ENCODE measurements at regions not wholly inside any gene's neighbourhood (a gene's known extent, or its start where the extent isn't known, plus 50 kb on each side); places are given as distances from the start of the nearest gene placed in this dataset.

- H3K4me1 Mint-ChIP-seq (ENCODE audit: unreplicated experiment): no peaks in the 10 kb centered on the region
- H3K27ac Mint-ChIP-seq (ENCODE audit: unreplicated experiment): no peak overlapping the region
- no peaks in the 10 kb centered on the region for H3K9me3 Mint-ChIP-seq (ENCODE audit: unreplicated experiment)
- H3K27me3 Mint-ChIP-seq (ENCODE audit: unreplicated experiment): peaks cover 4% of the 10 kb centered on the region
- H3K4me3 Mint-ChIP-seq (ENCODE audit: unreplicated experiment): no peak overlapping the region
- TF ChIP-seq, protein P1, sequence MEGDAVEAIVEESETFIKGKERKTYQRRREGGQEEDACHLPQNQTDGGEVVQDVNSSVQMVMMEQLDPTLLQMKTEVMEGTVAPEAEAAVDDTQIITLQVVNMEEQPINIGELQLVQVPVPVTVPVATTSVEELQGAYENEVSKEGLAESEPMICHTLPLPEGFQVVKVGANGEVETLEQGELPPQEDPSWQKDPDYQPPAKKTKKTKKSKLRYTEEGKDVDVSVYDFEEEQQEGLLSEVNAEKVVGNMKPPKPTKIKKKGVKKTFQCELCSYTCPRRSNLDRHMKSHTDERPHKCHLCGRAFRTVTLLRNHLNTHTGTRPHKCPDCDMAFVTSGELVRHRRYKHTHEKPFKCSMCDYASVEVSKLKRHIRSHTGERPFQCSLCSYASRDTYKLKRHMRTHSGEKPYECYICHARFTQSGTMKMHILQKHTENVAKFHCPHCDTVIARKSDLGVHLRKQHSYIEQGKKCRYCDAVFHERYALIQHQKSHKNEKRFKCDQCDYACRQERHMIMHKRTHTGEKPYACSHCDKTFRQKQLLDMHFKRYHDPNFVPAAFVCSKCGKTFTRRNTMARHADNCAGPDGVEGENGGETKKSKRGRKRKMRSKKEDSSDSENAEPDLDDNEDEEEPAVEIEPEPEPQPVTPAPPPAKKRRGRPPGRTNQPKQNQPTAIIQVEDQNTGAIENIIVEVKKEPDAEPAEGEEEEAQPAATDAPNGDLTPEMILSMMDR (IDR thresholded peaks at IDR 0.05; ENCODE audit: unreplicated experiment): no peak
- DNase-seq (ENCODE audit: low spot score): no peak
- no peaks in the 10 kb centered on the region for H3K36me3 Mint-ChIP-seq (ENCODE audit: low read depth, unreplicated experiment)
Measured at GRCh38 chr13:36549126-36549702, 116.9 kb downstream of the CCNA1 start.

GRCh38 chr13:36549755-36550154 lies 117.5 kb downstream of the CCNA1 start:
- H3K4me3 Mint-ChIP-seq (ENCODE audit: unreplicated experiment): no peak overlapping the region
- H3K9me3 Mint-ChIP-seq (ENCODE audit: unreplicated experiment): no peaks in the 10 kb centered on the region
- no peaks in the 10 kb centered on the region for H3K36me3 Mint-ChIP-seq (ENCODE audit: low read depth, unreplicated experiment)
- H3K4me1 Mint-ChIP-seq (ENCODE audit: unreplicated experiment): no peaks in the 10 kb centered on the region
- H3K27ac Mint-ChIP-seq (ENCODE audit: unreplicated experiment): no peak overlapping the region
- TF ChIP-seq, protein P1 (IDR thresholded peaks at IDR 0.05; ENCODE audit: unreplicated experiment): no peak
- DNase-seq (ENCODE audit: low spot score): no peak
- H3K27me3 Mint-ChIP-seq (ENCODE audit: unreplicated experiment): peaks cover 4% of the 10 kb centered on the region

- Mint-ChIP-seq H3K27ac (ENCODE audit: unreplicated experiment) (no peak overlapping the region), H3K4me1 (ENCODE audit: unreplicated experiment) (no peaks in the 10 kb centered on the region), H3K9me3 (ENCODE audit: unreplicated experiment) (no peaks in the 10 kb centered on the region), H3K4me3 (ENCODE audit: unreplicated experiment) (no peak overlapping the region), H3K27me3 (ENCODE audit: unreplicated experiment) (peaks cover 4% of the 10 kb centered on the region), H3K36me3 (ENCODE audit: low read depth, unreplicated experiment) (no peaks in the 10 kb centered on the region)
- no peak for DNase-seq (ENCODE audit: low spot score)
- TF ChIP-seq, protein P1 (IDR thresholded peaks at IDR 0.05; ENCODE audit: unreplicated experiment): no peak
Measured at GRCh38 chr13:36550177-36550576, 117.9 kb downstream of the CCNA1 start.

DNA sequence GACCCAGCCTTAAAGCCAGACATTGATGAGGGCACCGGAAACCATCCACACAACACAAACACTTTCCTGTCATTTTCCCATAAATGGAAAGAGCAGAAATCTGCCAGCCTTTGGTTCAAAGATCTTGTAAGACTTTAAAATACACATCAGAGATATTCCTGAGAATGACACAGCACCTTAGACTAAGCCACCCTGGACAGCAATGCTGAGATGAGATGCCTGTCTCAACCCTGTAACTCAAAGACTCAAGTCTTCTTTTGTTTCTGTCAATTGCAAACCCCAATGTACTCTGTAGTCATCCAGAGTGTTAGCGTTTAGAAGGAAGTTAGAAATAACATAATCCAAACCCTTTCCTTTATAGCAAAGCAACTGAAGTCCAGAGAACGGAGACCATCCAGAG lies 119.2 kb downstream of the CCNA1 start:
- TF ChIP-seq, protein P1 (IDR thresholded peaks at IDR 0.05; ENCODE audit: unreplicated experiment): no peak
- no peaks in the 10 kb centered on the region for H3K9me3 Mint-ChIP-seq (ENCODE audit: unreplicated experiment)
- H3K27ac Mint-ChIP-seq (ENCODE audit: unreplicated experiment): no peak overlapping the region
- H3K27me3 Mint-ChIP-seq (ENCODE audit: unreplicated experiment): peaks cover 4% of the 10 kb centered on the region
- H3K4me1 Mint-ChIP-seq (ENCODE audit: unreplicated experiment): no peaks in the 10 kb centered on the region
- no peaks in the 10 kb centered on the region for H3K36me3 Mint-ChIP-seq (ENCODE audit: low read depth, unreplicated experiment)
- H3K4me3 Mint-ChIP-seq (ENCODE audit: unreplicated experiment): no peak overlapping the region
- no peak for DNase-seq (ENCODE audit: low spot score)

DNA sequence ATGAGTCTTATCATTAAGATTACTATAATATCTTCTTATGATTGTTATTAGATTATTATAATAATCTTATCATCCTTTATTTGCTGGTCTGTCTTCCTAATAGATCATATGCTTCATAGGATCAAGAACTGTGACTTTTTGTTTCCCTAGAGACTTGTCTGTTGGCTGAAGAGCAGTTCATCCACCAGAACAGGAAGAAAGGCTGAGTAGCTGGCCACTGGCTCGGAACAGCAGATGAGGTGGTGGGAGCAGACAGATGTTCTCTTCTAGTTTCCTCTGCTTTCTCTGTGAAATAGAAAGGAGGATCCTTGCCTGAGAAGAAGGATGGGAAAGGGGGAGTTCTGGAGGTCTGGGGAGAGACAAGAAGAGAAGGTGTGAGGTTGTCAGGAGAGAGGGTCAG lies 120.0 kb downstream of the CCNA1 start:
- Mint-ChIP-seq H3K9me3 (ENCODE audit: unreplicated experiment) (no peaks in the 10 kb centered on the region), H3K4me3 (ENCODE audit: unreplicated experiment) (no peak overlapping the region), H3K4me1 (ENCODE audit: unreplicated experiment) (no peaks in the 10 kb centered on the region), H3K36me3 (ENCODE audit: low read depth, unreplicated experiment) (no peaks in the 10 kb centered on the region), H3K27ac (ENCODE audit: unreplicated experiment) (no peak overlapping the region), H3K27me3 (ENCODE audit: unreplicated experiment) (peaks cover 4% of the 10 kb centered on the region)
- TF ChIP-seq, protein P1 (IDR thresholded peaks at IDR 0.05; ENCODE audit: unreplicated experiment): no peak
- DNase-seq (ENCODE audit: low spot score): no peak
